ENCODE measurements at regions not wholly inside any gene's neighbourhood (a gene's known extent, or its start where the extent isn't known, plus 50 kb on each side); places are given as distances from the start of the nearest gene placed in this dataset.

- no peak for DNase-seq
- Histone ChIP-seq H3K4me1 (ENCODE audit: control insufficient read depth in 1 of 2, insufficient read depth in 2 of 2, low read length in 2 of 2) (no peaks in the 10 kb centered on the region), H3K27ac (ENCODE audit: low read depth in 1 of 2, low read length in 2 of 2) (no peak overlapping the region), H3K9me3 (replicated peaks in 1 of 2; ENCODE audit: control insufficient read depth in 1 of 2, insufficient read depth in 1 of 2, low read length in 2 of 2) (no peaks in the 10 kb centered on the region), H3K79me2 (ENCODE audit: insufficient read depth, low read length) (no peaks in the 10 kb centered on the region), H3K9ac (ENCODE audit: insufficient read depth, low read length, poor library complexity, severe bottlenecking) (no peak overlapping the region), H3K4me3 (replicated peaks in 1 of 3; ENCODE audit: low read depth in 2 of 3, low read length in 3 of 3) (no peak overlapping the region), H3K36me3 (replicated peaks in 1 of 2; ENCODE audit: control insufficient read depth in 1 of 2, insufficient read depth in 2 of 2, low read length in 2 of 2) (no peaks in the 10 kb centered on the region), H2AFZ (ENCODE audit: insufficient read depth, low read depth, low read length, poor library complexity, severe bottlenecking) (no peak overlapping the region), H4K20me1 (ENCODE audit: insufficient read depth, low read length) (no peaks in the 10 kb centered on the region), H3K4me2 (replicated peaks; ENCODE audit: extremely low read depth, low read length, poor library complexity, severe bottlenecking) (no peak overlapping the region), H3K27me3 (ENCODE audit: control insufficient read depth in 2 of 2, insufficient read depth in 2 of 2, low read length in 2 of 2) (no peaks in the 10 kb centered on the region)
- Mint-ChIP-seq H3K27me3 (ENCODE audit: low read depth in 3 of 3) (no peaks in the 10 kb centered on the region), H3K9me3 (peaks cover 0 to 3% (median 2%) of the 10 kb centered on the region in 7 donors), H3K36me3 (no peaks in the 10 kb centered on the region), H3K27ac (no peak overlapping the region), H3K4me1 (no peaks in the 10 kb centered on the region), H3K4me3 (no peak overlapping the region)
- TF ChIP-seq, protein P1, sequence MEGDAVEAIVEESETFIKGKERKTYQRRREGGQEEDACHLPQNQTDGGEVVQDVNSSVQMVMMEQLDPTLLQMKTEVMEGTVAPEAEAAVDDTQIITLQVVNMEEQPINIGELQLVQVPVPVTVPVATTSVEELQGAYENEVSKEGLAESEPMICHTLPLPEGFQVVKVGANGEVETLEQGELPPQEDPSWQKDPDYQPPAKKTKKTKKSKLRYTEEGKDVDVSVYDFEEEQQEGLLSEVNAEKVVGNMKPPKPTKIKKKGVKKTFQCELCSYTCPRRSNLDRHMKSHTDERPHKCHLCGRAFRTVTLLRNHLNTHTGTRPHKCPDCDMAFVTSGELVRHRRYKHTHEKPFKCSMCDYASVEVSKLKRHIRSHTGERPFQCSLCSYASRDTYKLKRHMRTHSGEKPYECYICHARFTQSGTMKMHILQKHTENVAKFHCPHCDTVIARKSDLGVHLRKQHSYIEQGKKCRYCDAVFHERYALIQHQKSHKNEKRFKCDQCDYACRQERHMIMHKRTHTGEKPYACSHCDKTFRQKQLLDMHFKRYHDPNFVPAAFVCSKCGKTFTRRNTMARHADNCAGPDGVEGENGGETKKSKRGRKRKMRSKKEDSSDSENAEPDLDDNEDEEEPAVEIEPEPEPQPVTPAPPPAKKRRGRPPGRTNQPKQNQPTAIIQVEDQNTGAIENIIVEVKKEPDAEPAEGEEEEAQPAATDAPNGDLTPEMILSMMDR (IDR thresholded peaks at IDR 0.05), result no peak
- WGBS (ENCODE audit: insufficient coverage), result 80% methylated on average over 1 of the region's 8 CpGs
- intact Hi-C loops (cut with micrococcal nuclease), result no loop called here
Observed at GRCh38 chr5:64077589-64077988, 88.1 kb upstream of the RNF180 start.

GRCh38 chr5:64074533-64074932 is 91.1 kb upstream of the RNF180 start:
- Mint-ChIP-seq H3K4me3 (no peak overlapping the region), H3K27ac (no peak overlapping the region), H3K36me3 (no peaks in the 10 kb centered on the region), H3K4me1 (no peaks in the 10 kb centered on the region), H3K9me3 (peaks cover 0 to 2% (median 0%) of the 10 kb centered on the region in 7 donors), H3K27me3 (ENCODE audit: low read depth in 3 of 3) (no peaks in the 10 kb centered on the region)
- Histone ChIP-seq H3K27me3 (ENCODE audit: control insufficient read depth in 2 of 2, insufficient read depth in 2 of 2, low read length in 2 of 2) (no peaks in the 10 kb centered on the region), H3K27ac (ENCODE audit: low read depth in 1 of 2, low read length in 2 of 2) (no peak overlapping the region), H3K79me2 (ENCODE audit: insufficient read depth, low read length) (no peaks in the 10 kb centered on the region), H4K20me1 (ENCODE audit: insufficient read depth, low read length) (no peaks in the 10 kb centered on the region), H3K36me3 (replicated peaks in 1 of 2; ENCODE audit: control insufficient read depth in 1 of 2, insufficient read depth in 2 of 2, low read length in 2 of 2) (no peaks in the 10 kb centered on the region), H3K9ac (ENCODE audit: insufficient read depth, low read length, poor library complexity, severe bottlenecking) (no peak overlapping the region), H3K9me3 (replicated peaks in 1 of 2; ENCODE audit: control insufficient read depth in 1 of 2, insufficient read depth in 1 of 2, low read length in 2 of 2) (no peaks in the 10 kb centered on the region), H3K4me3 (replicated peaks in 1 of 3; ENCODE audit: low read depth in 2 of 3, low read length in 3 of 3) (no peak overlapping the region), H2AFZ (ENCODE audit: insufficient read depth, low read depth, low read length, poor library complexity, severe bottlenecking) (no peak overlapping the region), H3K4me1 (ENCODE audit: control insufficient read depth in 1 of 2, insufficient read depth in 2 of 2, low read length in 2 of 2) (no peaks in the 10 kb centered on the region), H3K4me2 (replicated peaks; ENCODE audit: extremely low read depth, low read length, poor library complexity, severe bottlenecking) (no peak overlapping the region)
- intact Hi-C loops (cut with micrococcal nuclease), result no loop called here
- WGBS (ENCODE audit: insufficient coverage), result no CpG with 5 or more reads among the region's 2 CpGs
- no peak for DNase-seq
- TF ChIP-seq, protein P1 (IDR thresholded peaks at IDR 0.05), result peak; percentile 25

All from CD14-positive monocyte (primary cell).